Activated CD8-positive, alpha-beta memory T cell treated with anti-CD3 and anti-CD28 coated beads for 36 hours (primary cell): ENCODE measurements at regions not wholly inside any gene's neighbourhood (a gene's known extent, or its start where the extent isn't known, plus 50 kb on each side); places are given as distances from the start of the nearest gene placed in this dataset.

Experiments used
- CTCF ChIA-PET: fragments of 350-600 bp; sonication (Branson Sonifier 250); formaldehyde crosslinking; loops from one replicate; lab custom pipeline; 2021; ENCODE audit warnings: antibody characterized with exemption; lab: Charles Lee
- POLR2A ChIA-PET: fragments of 350-600 bp; sonication (Branson Sonifier 250); formaldehyde crosslinking; loops from one replicate; lab custom pipeline; 2021; ENCODE audit warnings: antibody characterized with exemption; lab: Charles Lee

DNA sequence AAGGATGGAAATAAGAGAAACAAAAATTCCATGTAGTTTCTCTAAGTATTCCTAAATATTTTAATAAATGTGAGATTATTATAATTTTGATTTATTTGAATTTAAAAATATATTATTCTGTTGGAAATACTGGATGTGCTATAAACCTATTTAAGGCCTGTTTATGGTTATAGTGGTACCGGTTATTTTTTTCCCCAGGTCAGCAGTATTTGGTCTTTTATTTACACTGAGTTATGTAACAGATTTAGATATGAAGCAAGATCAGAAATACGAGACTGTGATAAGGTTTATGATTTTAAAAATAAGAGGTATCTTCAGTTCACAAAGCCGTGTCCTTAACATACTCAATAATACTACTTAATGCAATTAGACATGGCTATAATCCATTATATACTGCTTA, 634.3 kb upstream of the POU3F2 start:
- CTCF ChIA-PET = no interaction called here
- POLR2A ChIA-PET = no interaction called here

DNA sequence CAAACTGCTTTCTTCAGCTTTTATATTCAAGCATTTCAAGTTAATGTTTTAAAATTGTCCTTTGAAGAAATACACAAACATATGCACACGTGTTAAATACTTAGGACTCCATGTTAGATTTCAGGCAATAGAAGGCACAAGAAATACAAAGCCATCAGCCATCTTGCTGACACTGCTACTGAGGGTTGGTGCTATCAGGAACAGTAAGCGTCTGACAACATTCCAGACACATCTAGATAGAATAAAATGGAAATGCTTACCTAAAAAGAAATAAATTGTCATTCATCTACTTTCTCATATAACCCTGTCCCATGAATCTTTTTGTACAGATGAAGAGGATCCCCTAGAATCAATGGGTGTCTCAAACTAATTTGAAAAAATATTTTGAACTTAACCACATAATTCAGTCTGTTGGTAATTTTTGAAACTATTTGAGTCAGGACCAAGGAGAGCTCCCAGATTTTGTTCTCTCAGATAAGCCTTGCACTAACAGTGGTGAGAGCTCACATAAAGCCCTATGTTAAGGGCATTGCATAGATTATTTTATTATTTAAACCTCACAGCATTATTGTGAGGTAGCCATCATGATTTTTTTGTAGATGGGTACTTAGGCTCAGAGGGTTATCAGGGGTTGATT, 631.1 kb upstream of the POU3F2 start:
- POLR2A ChIA-PET = no interaction called here
- CTCF ChIA-PET = no interaction called here

DNA sequence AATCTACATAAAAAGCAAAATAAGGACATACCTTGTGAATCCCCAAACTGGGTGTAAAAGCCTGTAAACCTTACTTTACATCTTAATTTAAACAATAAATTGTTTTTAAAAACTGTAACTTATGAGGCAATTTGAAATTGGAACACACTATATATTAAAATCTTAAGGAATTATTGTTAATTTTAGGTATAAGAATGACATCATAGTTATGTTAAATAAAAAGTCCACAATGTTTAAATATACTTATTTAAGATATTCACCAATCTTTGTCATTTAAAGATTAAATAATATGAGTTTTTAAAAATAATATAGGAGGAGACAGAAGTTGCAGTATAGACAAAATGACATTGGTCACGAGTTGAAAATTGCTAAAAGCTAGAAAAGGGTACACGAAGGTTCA, 621.9 kb upstream of the POU3F2 start:
- ChIA-PET CTCF (no interaction called here), POLR2A (no interaction called here)

DNA sequence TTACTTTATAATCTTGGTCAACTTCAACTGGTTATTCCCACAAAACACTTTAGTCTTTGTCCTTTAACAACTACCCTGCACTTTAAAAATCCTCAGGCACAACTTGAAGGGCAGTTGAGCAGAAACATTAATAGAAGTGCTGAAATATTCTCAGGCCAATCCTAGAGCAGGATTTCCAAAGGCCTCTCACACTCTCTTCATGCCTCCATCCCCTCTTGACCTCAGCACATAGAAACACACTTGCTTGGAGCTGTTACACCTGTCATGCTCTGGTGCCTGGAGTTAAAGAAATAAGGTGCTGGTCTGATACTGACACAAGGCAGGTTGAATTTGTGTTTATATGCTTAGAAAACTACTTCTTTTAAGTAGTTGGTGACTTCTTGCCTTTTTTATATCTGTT, 618.8 kb upstream of the POU3F2 start:
- CTCF ChIA-PET = no interaction called here
- POLR2A ChIA-PET = no interaction called here

DNA sequence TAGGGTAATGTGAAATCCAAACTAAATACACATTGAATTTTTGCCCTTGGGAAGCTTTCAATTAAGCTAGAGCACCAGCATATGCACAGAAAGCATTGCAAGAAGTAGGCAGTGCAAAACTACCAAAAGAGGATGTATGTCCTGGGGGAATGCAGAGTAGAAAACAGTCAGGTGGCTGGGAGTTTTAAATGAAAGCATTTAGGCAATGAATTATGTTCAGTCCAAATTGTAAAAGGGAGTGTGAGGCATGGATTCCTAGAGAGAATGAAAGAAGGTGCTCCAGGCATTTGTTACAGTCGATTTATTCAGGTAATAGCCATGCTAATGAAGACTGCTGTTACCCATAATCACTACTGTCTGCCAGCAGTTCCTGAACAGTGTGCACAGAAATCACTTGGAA, 604.1 kb upstream of the POU3F2 start:
- CTCF ChIA-PET = no interaction called here
- POLR2A ChIA-PET = no interaction called here

DNA sequence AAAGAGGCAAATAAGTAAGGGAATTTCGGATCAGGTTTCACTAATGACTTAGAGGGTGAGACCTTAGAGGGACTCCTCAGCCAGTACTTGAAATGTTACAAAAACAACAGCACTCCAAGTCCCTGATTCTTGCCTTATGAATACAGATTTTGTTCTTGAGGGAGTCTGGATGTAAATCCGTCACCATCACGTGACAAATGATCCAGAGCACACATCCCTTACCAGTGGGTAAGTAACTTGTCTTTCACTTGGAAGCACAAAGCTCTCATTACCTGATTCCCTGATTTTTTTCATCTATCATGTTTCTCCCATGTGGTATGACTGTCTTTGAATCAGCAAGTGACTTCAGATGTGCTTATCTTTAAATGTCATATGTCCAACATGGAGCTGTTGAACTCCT, 595.3 kb upstream of the POU3F2 start:
- CTCF ChIA-PET = no interaction called here
- POLR2A ChIA-PET = no interaction called here

DNA sequence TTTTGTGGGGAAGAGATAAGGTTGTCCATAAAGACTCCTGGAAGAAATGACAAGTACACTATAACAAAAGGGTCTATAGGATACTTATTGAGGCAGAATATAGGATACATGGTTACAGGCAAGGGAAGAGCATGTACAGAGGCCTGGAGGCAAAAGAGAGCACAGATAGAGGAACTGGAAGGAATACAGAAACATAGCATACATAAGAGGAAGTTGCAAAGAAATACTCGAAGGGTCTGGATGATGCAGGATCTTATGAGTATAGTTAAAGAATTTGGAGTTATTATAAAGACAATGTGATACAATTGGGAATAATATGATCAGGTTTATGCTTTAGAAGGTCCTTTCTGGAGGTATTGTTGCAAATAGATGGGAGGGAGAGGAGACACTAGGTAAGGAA, 592.7 kb upstream of the POU3F2 start:
- ChIA-PET CTCF (no interaction called here), POLR2A (no interaction called here)

DNA sequence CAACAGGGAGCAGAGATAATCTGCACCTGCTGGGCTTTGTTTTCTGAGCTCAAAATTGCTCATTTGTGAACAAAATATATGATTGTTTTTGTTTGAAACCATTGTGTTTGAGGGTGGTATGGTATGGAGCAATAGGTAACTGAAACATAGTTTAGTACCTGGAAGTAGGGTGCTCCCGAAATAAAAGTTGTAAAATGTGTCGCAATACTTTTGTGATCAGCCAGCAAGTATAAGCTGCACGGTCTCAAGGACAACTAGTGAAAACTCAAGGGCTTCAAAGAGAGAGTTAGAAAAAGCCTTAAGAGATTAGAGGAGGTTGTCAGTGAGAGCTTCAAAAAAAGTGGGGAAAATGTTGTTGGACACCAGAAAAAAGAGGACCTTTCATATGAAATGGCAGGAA, 579.8 kb upstream of the POU3F2 start:
- POLR2A ChIA-PET = no interaction called here
- CTCF ChIA-PET = no interaction called here

DNA sequence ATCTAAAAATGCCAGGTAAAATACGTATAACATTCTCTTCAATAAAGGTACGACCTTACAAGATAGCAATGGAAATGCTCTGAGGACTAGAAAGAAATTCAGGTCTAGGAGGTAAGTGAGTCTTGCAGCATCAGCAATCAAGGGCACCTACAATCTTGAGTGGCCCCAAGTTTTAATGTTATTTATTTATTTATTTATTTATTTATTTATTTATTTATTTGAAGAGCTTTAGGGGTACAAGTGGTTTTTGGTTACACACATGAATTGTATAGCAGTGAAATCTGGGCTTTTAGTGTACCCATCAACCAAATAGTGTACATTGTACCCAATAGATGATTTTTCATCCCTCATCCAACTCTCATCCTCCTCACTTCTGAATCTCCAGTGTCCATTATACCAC, 574.0 kb upstream of the POU3F2 start:
- ChIA-PET CTCF (no interaction called here), POLR2A (no interaction called here)

DNA sequence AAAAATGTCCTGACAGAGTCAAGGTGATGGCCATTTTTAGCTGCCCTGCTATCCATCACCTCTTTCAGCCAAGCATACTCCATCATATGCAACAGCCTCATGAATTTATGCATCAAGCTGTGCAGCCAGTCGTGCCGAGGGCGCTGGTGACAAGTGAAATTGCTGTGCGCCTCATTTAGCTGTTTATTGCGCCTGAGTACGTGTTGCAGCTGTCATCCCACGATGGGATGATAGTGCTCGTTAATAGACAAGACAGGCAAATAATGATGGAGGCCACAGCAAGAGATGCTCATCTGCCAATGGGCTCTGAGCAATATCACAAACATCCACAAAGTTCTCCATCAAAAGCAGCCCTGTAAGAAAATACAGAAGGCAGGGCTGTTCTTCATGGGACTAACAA, 562.3 kb upstream of the POU3F2 start:
- ChIA-PET POLR2A (no interaction called here), CTCF (no interaction called here)

DNA sequence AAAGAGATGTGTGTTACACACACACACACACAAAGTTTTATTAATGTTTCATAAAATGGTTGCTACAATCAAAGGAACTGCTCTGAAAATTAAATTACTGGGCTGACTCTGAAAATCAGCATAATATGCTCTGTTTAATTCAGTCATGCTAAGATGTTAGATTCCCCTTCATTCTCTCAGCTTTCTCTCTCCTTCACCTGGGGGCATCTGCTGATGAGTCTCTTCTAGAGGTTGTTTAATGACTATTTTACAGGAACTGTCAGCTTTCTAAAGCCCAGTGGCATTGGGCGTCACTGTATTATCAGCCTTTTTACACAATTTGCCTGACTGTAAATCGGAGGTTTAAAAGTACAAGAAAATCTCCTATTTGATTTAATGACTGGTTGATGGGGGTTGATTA, 559.7 kb upstream of the POU3F2 start:
- ChIA-PET POLR2A (no interaction called here), CTCF (no interaction called here)

DNA sequence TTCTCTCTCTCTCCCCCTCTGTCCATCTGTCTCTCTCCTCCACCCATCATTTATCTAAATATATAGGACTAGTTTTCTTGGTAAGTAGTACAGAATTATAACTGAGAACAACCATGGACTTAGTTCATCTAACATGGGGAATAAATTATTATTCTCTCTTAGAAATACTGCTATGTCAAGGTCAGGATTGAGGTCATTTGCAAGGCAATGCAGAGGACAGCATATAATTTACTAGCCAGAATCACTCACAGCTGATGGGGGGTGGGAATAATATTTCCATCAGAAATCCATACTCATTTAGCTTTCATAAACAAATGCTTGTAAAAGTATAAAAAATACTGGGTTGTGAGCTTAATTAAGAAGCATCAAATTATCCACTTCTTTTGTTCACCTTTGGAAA, 553.9 kb upstream of the POU3F2 start:
- ChIA-PET POLR2A (no interaction called here), CTCF (no interaction called here)

DNA sequence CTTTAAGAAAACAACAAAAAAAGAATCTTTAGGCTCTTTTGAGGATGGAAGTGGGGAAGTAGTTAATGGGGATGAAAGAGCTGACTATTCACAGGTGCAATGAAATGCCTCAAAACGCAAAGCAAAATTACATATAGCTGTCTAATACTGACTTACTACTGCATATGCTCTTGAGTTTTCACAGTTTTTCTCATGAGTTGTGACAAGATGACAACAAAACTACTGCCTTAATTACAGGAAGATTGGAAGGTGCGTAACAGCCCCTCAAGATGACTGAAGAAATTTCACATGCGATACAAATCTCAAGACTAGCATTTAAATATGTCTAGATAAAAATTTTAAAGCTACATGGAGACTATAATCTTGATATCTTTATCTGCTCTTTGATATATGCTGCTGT, 547.8 kb upstream of the POU3F2 start:
- ChIA-PET POLR2A (no interaction called here), CTCF (no interaction called here)

DNA sequence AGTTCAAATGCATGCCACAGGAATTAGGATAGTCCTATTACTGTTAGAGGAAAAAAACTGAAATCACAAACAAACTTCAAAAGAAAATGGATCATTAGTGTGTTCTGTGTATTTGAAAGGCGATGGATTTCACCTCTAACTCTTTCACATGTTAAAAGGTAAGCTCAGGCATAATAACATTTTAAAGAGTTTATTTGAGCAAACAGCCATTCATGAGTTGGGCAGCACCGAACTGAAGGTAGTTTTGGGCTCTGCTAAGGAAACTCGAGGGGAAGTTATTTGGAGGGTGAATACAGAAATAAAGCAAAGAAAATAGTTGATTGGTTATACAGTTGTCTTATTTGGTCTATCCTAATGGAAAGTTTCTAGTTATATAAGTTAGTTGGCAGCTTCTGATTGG, 546.5 kb upstream of the POU3F2 start:
- ChIA-PET CTCF (no interaction called here), POLR2A (no interaction called here)

DNA sequence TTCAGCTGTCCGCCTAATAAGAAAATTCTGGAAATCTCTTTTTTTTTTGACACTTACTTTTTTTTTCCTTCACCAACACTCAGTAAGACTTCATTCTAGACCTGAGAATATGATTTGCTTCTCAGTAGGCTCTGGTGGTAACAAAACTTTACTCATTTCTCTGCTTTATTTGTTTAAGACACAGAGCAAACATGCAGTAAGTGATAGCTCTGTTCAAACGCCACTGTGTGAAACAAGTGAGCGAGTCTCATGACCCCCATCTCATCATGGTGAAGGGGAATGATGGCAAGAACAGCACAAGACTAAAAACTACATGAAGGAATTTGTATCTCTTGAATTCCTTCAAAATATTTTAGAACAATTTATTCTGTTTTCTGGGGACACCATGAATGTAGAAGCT, 541.6 kb upstream of the POU3F2 start:
- POLR2A ChIA-PET = no interaction called here

DNA sequence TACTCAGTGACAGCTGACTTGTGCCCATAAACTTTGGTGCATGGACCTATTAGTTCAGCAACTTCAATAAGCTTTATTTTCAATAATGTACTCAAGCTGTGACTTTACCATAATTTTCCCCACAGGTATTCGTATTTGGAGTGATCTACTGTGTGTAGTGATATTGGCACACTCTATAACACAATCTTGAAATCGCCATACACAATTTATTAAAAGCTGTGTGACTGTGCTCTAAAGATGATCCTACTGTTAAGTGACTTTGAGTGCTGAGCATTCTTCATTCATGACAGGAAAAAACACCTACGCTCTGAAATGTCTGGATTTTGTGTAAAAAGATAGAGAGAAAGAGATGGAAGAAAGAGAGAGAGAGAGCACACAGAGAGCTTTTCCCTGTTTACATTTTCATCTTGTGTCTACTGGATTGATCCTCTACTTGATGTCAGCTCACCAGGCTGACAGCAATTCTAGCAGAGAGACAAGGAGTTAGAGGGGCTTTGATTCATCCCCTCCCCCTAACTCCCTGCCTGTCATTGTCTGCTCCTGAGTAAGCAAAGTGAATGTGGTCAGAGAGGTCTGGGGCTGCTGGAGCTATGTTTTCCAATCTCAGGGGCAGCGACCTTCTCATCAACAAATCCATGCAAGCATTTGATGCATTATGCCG, 538.7 kb upstream of the POU3F2 start:
- ChIA-PET CTCF (no interaction called here), POLR2A (no interaction called here)

More for the DNA sequence above, 541.6 kb upstream of the POU3F2 start:
- CTCF ChIA-PET = no interaction called here

DNA sequence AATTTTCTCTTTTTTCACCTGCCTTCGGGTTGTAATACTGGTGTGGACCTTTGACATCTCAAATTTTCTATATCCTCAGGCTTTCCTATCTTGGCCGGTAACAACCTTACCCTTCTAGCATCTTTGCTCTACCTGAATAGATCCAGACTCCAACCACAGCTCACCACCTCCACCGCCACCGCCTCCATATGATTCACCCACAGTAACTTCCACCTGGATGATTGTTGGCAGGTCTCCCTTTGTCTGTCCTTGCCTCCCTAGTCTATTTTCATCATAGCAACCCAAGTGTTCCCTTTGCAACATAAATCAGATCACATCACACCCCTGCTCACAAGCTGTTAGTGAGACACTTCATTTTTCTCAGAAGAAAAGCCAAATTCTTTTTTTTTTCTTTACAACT, 525.8 kb upstream of the POU3F2 start:
- ChIA-PET CTCF (no interaction called here), POLR2A (no interaction called here)

DNA sequence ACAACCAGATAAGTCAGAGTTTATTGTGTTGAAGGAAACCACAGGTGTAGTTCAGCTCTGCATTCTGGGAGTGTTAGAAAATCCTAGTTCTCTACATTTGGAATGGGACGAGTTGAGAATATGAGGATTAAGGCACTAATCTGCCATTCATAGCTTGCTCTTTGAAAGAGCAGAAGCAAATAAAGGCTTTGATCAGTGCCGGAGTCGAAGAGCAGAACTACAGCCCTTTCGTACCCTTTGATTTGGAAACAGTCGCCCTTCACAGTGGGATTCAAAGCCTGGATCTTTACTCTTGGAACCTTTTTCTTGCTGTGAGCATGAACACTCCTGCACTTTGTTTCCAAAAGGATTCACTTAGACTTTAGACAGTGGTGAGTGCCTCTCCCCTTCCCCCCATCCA, 523.9 kb upstream of the POU3F2 start:
- ChIA-PET CTCF (no interaction called here), POLR2A (no interaction called here)

DNA sequence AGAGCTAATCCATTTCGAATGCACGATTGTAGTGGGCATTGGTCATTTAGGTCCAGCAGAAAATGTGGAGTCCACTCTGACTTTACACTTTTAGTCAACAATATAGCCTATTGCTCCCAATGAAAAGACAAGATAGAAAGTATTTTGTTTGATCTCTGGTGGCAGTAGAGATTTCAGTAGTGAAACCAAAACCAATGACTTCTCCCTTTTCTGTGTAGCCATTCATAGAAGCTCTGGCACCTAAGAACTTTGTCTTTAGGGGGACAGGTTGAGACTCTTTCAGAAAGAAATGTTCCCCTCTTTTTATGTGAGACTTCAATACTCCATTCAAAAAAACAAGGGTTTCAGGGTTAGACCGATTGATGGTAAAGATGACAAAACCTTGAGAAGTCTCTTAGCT, 510.8 kb upstream of the POU3F2 start:
- POLR2A ChIA-PET = no interaction called here
- CTCF ChIA-PET = no interaction called here

DNA sequence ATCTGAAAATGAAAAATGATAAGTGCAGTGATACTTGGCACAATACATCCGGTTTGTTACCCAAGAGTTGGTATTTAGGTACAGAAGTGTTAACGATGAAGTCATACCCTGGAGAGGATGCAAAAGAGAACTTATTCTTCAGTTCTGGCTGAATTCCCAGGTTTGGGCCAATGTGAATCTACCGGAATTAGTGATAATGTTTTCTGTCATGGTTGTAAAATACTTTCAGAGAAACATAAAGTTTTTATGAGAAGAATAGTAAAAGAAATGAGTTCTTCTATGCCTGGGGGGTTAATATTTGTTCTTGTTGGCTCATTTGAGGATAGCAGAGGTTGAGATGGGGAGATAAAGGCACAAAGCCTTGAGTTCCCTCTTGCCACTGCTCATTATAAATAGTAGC, 509.9 kb upstream of the POU3F2 start:
- CTCF ChIA-PET = no interaction called here
- POLR2A ChIA-PET = no interaction called here

DNA sequence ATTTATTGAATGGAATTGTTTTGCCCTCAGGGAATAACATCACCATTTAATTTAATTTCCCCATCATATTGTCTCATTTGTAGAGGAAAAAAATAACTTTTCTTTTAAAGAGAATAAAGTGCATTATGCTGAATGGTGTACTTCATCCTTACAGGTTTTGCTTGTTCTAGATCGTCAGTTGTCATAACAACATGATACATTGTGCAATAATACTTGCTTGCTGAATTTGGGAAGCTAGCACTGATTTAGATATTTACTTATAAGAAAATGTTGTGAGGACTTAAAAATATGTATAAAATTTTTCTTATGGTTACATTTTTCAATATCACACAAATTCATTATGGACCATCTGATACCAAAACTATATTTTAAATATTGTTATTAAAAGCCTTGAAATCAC, 509.0 kb upstream of the POU3F2 start:
- ChIA-PET POLR2A (no interaction called here), CTCF (no interaction called here)

DNA sequence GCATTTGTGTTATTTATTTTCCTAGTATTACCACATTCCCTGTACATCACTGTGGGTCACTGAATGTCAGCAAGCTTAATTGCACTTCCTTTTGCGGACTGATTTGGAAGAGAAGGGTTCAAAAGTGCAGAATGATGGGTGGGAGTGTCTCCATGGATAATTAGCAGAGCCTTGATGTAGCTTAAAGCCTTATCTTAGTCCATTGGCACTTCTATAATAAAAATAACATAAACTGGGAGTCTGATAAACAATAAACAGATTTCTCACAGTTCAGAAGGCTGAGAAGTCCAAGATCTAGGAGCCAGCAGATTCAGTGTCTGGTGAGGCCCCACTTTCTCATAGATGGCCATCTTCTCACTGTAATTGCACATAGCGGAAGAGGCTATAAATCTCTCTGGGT, 501.1 kb upstream of the POU3F2 start:
- CTCF ChIA-PET = no interaction called here
- POLR2A ChIA-PET = no interaction called here
